ENCODE measurements at regions not wholly inside any gene's neighbourhood (a gene's known extent, or its start where the extent isn't known, plus 50 kb on each side); places are given as distances from the start of the nearest gene placed in this dataset.

DNA sequence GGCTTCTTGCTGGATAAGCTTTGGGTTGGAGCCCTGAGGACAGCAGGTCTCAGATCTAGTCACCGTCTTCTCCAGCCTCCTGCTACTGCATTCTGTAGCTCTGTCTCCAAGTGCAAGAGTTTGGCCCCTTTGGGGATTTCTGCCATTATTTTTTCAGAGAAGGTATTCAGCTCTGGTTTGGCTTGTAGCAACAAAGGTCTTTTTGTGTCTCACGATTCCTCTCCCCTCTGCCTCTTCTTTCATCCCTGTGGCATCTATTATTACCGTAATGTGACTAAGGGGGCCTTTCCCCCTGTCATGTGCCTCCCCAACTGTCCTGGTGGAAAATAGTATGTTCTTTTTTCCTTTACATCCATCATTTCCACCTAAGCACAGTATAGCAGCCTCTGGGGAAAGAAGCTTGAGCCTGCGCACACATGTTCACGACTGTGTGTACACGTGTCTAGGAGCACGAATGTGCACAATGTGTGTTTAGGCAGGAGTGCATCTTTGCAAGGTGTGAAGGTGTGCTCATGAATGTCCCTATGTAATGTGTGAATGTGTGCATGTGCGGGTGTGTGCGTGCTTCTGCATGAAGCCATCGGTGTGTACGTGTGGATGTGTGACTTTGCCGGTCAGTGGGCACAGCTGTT, 273.9 kb downstream of the ZNF536 start (continued):
- TF ChIP-seq, protein P1, sequence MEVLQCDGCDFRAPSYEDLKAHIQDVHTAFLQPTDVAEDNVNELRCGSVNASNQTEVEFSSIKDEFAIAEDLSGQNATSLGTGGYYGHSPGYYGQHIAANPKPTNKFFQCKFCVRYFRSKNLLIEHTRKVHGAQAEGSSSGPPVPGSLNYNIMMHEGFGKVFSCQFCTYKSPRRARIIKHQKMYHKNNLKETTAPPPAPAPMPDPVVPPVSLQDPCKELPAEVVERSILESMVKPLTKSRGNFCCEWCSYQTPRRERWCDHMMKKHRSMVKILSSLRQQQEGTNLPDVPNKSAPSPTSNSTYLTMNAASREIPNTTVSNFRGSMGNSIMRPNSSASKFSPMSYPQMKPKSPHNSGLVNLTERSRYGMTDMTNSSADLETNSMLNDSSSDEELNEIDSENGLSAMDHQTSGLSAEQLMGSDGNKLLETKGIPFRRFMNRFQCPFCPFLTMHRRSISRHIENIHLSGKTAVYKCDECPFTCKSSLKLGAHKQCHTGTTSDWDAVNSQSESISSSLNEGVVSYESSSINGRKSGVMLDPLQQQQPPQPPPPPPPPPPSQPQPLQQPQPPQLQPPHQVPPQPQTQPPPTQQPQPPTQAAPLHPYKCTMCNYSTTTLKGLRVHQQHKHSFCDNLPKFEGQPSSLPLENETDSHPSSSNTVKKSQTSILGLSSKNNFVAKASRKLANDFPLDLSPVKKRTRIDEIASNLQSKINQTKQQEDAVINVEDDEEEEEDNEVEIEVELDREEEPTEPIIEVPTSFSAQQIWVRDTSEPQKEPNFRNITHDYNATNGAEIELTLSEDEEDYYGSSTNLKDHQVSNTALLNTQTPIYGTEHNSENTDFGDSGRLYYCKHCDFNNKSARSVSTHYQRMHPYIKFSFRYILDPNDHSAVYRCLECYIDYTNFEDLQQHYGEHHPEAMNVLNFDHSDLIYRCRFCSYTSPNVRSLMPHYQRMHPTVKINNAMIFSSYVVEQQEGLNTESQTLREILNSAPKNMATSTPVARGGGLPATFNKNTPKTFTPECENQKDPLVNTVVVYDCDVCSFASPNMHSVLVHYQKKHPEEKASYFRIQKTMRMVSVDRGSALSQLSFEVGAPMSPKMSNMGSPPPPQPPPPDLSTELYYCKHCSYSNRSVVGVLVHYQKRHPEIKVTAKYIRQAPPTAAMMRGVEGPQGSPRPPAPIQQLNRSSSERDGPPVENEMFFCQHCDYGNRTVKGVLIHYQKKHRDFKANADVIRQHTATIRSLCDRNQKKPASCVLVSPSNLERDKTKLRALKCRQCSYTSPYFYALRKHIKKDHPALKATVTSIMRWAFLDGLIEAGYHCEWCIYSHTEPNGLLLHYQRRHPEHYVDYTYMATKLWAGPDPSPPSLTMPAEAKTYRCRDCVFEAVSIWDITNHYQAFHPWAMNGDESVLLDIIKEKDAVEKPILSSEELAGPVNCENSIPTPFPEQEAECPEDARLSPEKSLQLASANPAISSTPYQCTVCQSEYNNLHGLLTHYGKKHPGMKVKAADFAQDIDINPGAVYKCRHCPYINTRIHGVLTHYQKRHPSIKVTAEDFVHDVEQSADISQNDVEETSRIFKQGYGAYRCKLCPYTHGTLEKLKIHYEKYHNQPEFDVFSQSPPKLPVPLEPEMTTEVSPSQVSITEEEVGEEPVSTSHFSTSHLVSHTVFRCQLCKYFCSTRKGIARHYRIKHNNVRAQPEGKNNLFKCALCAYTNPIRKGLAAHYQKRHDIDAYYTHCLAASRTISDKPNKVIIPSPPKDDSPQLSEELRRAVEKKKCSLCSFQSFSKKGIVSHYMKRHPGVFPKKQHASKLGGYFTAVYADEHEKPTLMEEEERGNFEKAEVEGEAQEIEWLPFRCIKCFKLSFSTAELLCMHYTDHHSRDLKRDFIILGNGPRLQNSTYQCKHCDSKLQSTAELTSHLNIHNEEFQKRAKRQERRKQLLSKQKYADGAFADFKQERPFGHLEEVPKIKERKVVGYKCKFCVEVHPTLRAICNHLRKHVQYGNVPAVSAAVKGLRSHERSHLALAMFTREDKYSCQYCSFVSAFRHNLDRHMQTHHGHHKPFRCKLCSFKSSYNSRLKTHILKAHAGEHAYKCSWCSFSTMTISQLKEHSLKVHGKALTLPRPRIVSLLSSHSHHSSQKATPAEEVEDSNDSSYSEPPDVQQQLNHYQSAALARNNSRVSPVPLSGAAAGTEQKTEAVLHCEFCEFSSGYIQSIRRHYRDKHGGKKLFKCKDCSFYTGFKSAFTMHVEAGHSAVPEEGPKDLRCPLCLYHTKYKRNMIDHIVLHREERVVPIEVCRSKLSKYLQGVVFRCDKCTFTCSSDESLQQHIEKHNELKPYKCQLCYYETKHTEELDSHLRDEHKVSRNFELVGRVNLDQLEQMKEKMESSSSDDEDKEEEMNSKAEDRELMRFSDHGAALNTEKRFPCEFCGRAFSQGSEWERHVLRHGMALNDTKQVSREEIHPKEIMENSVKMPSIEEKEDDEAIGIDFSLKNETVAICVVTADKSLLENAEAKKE (CRISPR knock-in tag; IDR thresholded peaks at IDR 0.05), result no peak
- no peak for TF ChIP-seq JUNB (IDR thresholded peaks at IDR 0.05; ENCODE audit: unreplicated experiment)

DNA sequence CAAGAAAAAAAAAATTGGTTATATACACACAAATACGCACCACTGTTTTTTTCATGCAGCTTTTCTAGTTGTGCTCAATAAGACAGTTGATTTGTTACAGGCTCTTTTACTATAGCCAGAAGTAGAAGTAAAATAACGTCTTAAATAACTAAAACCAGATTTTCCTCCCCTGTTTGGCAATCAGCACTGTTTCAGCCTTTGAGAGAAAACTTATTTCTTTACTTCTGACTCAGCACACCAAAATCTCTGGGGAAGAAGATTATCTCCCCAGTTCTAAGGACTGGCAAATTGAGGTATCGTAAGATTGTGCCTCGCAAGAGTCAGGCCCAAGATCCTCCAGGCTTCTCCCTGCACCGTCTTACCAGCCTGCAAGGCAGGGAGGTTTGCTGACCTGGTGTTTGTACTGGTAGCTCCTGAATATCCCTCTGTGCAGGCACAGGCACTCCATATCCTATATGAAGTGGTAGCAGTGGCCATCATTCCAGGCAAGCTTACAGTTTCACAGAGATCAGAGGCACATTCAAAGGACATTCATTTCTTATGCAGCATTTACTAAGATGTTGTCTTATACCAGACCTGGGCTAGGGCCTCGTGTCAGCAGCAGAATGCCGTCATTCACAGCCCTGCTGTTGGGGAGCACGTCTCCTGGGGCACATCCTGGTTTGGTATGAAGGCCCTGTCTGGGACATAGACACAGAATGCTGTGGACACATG, 268.2 kb downstream of the ZNF536 start:
- no peaks in the 10 kb centered on the region for H4K20me1 ChIP-seq (replicated peaks; ENCODE audit: insufficient read depth)
- Mint-ChIP-seq H3K9me3 (peaks cover 8% of the 10 kb centered on the region), H3K36me3 (ENCODE audit: low read depth) (no peaks in the 10 kb centered on the region), H3K27ac (no peak overlapping the region), H3K27me3 (ENCODE audit: insufficient read depth, low read depth, poor library complexity) (peaks cover 3% of the 10 kb centered on the region), H3K4me3 (no peak overlapping the region), H3K4me1 (no peaks in the 10 kb centered on the region)
- no peak overlapping the region for H3K4me2 ChIP-seq
- DNase-seq (ENCODE audit: low spot score) (no peak), ATAC-seq (no peak)
- H3K36me3 ChIP-seq (ENCODE audit: insufficient read depth), result no peaks in the 10 kb centered on the region
- H3K9me2 ChIP-seq (ENCODE audit: insufficient read depth), result peaks cover 8% of the 10 kb centered on the region
- no peak overlapping the region for H3K27ac ChIP-seq (ENCODE audit: low read depth)
- no peaks in the 10 kb centered on the region for H3K79me2 ChIP-seq (replicated peaks; ENCODE audit: insufficient read depth)
- H3K4me3 ChIP-seq, result no peak overlapping the region
- no peak overlapping the region for H2AFZ ChIP-seq
- H3F3A ChIP-seq (replicated peaks; ENCODE audit: low read depth), result no peaks in the 10 kb centered on the region
- no peaks in the 10 kb centered on the region for H3K4me1 ChIP-seq (ENCODE audit: insufficient read depth)
- H3K27me3 ChIP-seq (ENCODE audit: insufficient read depth), result no peaks in the 10 kb centered on the region
- no peak for TF ChIP-seq NANOG (IDR thresholded peaks at IDR 0.05; ENCODE audit: borderline replicate concordance)
- TF ChIP-seq, protein P2, sequence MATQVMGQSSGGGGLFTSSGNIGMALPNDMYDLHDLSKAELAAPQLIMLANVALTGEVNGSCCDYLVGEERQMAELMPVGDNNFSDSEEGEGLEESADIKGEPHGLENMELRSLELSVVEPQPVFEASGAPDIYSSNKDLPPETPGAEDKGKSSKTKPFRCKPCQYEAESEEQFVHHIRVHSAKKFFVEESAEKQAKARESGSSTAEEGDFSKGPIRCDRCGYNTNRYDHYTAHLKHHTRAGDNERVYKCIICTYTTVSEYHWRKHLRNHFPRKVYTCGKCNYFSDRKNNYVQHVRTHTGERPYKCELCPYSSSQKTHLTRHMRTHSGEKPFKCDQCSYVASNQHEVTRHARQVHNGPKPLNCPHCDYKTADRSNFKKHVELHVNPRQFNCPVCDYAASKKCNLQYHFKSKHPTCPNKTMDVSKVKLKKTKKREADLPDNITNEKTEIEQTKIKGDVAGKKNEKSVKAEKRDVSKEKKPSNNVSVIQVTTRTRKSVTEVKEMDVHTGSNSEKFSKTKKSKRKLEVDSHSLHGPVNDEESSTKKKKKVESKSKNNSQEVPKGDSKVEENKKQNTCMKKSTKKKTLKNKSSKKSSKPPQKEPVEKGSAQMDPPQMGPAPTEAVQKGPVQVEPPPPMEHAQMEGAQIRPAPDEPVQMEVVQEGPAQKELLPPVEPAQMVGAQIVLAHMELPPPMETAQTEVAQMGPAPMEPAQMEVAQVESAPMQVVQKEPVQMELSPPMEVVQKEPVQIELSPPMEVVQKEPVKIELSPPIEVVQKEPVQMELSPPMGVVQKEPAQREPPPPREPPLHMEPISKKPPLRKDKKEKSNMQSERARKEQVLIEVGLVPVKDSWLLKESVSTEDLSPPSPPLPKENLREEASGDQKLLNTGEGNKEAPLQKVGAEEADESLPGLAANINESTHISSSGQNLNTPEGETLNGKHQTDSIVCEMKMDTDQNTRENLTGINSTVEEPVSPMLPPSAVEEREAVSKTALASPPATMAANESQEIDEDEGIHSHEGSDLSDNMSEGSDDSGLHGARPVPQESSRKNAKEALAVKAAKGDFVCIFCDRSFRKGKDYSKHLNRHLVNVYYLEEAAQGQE (IDR thresholded peaks at IDR 0.05; ENCODE audit: unreplicated experiment), result no peak
- TF ChIP-seq, protein P3, sequence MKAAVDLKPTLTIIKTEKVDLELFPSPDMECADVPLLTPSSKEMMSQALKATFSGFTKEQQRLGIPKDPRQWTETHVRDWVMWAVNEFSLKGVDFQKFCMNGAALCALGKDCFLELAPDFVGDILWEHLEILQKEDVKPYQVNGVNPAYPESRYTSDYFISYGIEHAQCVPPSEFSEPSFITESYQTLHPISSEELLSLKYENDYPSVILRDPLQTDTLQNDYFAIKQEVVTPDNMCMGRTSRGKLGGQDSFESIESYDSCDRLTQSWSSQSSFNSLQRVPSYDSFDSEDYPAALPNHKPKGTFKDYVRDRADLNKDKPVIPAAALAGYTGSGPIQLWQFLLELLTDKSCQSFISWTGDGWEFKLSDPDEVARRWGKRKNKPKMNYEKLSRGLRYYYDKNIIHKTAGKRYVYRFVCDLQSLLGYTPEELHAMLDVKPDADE (IDR thresholded peaks at IDR 0.05), result no peak
- TF ChIP-seq STAT1 (IDR thresholded peaks at IDR 0.05; ENCODE audit: unreplicated experiment), result no peak
- no peak for TF ChIP-seq CREB1 (CRISPR knock-in tag; IDR thresholded peaks at IDR 0.05; ENCODE audit: low read depth)
- no peak for TF ChIP-seq JUNB (IDR thresholded peaks at IDR 0.05; ENCODE audit: unreplicated experiment)
- TF ChIP-seq EZH2phosphoT487 (IDR thresholded peaks at IDR 0.05; ENCODE audit: unreplicated experiment), result no peak
